Thyroid gland (tissue), 4 donors: ENCODE measurements at regions not wholly inside any gene's neighbourhood (a gene's known extent, or its start where the extent isn't known, plus 50 kb on each side); places are given as distances from the start of the nearest gene placed in this dataset.

Experiments used
- CTCF ChIP-seq, 6 experiments: fragments of 200-600 bp in 3 of 6; fragments of 450-650 bp in 3 of 6; sonication (generic) in 3 of 6; IDR thresholded peaks; one replicate each; pipeline ENCODE4 v1.5.1; 2016 to 2019; ENCODE audit warnings: antibody characterized with exemption in 6 of 6, mild to moderate bottlenecking in 2 of 6, inconsistent platforms in 1 of 6, moderate library complexity in 1 of 6
- POLR2A ChIP-seq, 2 donors: fragments of 450-650 bp; IDR thresholded peaks; one replicate each; pipeline ENCODE4 v1.6.1; 2017; ENCODE audit warnings: antibody characterized with exemption in 2 of 2, mild to moderate bottlenecking in 2 of 2, moderate library complexity in 1 of 2

- TF ChIP-seq CTCF (IDR thresholded peaks at IDR 0.05) = no peak
- TF ChIP-seq POLR2A (IDR thresholded peaks at IDR 0.05) = no peak
Measured at GRCh38 chr7:88638583-88638982, 120.9 kb upstream of the ZNF804B start.
